ENCODE measurements at regions not wholly inside any gene's neighbourhood (a gene's known extent, or its start where the extent isn't known, plus 50 kb on each side); places are given as distances from the start of the nearest gene placed in this dataset.

DNA sequence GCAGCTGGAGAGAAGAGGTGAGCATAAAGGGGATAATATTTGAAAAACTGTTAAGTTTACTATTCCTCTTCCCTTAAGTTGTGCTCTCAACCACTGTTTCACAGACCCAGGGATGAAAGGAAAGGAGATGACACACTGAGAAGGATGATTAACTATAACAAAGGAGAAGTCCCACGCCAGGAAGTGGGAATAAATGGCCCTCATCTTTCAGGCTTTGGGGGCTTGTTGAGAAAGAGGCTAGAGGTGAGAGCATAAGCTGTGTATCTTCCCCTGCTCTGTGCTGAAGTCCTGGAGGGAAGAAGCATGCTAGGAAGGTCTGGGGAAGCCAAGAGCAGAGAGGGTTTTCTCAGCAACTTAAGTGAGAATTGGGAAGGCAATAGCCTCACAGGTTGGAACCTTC lies 399.1 kb upstream of the ATP5MC3 start:
- H3K27ac ChIP-seq (ENCODE audit: low read depth, low read length, poor library complexity, severe bottlenecking), result no peak overlapping the region
- no peaks in the 10 kb centered on the region for H3K36me3 ChIP-seq (ENCODE audit: insufficient read depth, low read length)
- no peaks in the 10 kb centered on the region for H3K4me1 ChIP-seq (ENCODE audit: insufficient read depth, low read length, severe bottlenecking)
- no peaks in the 10 kb centered on the region for H3K79me2 ChIP-seq (ENCODE audit: insufficient read depth, low read length)
- H3K9me2 ChIP-seq (ENCODE audit: low read depth, low read length), result no peaks in the 10 kb centered on the region
- TF ChIP-seq EZH2 (IDR thresholded peaks at IDR 0.05; ENCODE audit: borderline replicate concordance, low read length) (no peak), CTCF (IDR thresholded peaks at IDR 0.05; ENCODE audit: low read length) (no peak)
- no peak overlapping the region for H3K4me2 ChIP-seq (ENCODE audit: low read length)
- H3K9me3 ChIP-seq (ENCODE audit: low read length), result no peaks in the 10 kb centered on the region
- no peaks in the 10 kb centered on the region for H3K27me3 ChIP-seq (ENCODE audit: insufficient read depth, low read length)
- no peaks in the 10 kb centered on the region for H3F3A ChIP-seq (ENCODE audit: insufficient read depth, low read length)
- no peaks in the 10 kb centered on the region for H4K20me1 ChIP-seq (ENCODE audit: insufficient read depth, low read length)
- no peak overlapping the region for H3K9ac ChIP-seq (ENCODE audit: low read length)
- no peak overlapping the region for H2AFZ ChIP-seq (ENCODE audit: low read length)
- H3K4me3 ChIP-seq (ENCODE audit: low read depth, low read length, poor library complexity, severe bottlenecking), result no peak overlapping the region

DNA sequence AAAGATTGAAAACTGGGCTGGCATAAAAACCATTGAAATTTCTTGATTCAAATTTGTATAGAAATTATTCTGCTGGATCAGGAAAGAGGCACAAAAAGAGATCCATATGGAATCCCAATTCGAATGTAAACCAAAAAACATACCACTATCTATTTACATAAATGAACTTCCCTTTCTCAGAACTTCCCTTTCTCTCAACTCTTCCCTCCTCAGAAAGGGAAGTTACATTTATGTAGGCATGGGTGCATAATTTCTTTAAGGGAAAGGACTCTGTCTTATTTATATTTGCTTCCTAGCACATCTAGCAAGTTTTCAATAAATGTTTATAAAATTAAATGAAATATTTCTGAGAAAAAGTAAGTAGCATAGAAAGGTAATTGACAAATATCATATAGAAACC lies 398.1 kb upstream of the ATP5MC3 start:
- Histone ChIP-seq H3K4me2 (ENCODE audit: low read length) (no peak overlapping the region), H3K27ac (ENCODE audit: low read depth, low read length, poor library complexity, severe bottlenecking) (no peak overlapping the region), H3F3A (ENCODE audit: insufficient read depth, low read length) (no peaks in the 10 kb centered on the region), H3K36me3 (ENCODE audit: insufficient read depth, low read length) (no peaks in the 10 kb centered on the region), H3K9me2 (ENCODE audit: low read depth, low read length) (no peaks in the 10 kb centered on the region), H2AFZ (ENCODE audit: low read length) (no peak overlapping the region), H3K79me2 (ENCODE audit: insufficient read depth, low read length) (no peaks in the 10 kb centered on the region), H3K9ac (ENCODE audit: low read length) (no peak overlapping the region), H3K27me3 (ENCODE audit: insufficient read depth, low read length) (no peaks in the 10 kb centered on the region), H3K9me3 (ENCODE audit: low read length) (no peaks in the 10 kb centered on the region), H4K20me1 (ENCODE audit: insufficient read depth, low read length) (no peaks in the 10 kb centered on the region), H3K4me3 (ENCODE audit: low read depth, low read length, poor library complexity, severe bottlenecking) (no peak overlapping the region), H3K4me1 (ENCODE audit: insufficient read depth, low read length, severe bottlenecking) (no peaks in the 10 kb centered on the region)
- TF ChIP-seq EZH2 (IDR thresholded peaks at IDR 0.05; ENCODE audit: borderline replicate concordance, low read length) (no peak), CTCF (IDR thresholded peaks at IDR 0.05; ENCODE audit: low read length) (no peak)

DNA sequence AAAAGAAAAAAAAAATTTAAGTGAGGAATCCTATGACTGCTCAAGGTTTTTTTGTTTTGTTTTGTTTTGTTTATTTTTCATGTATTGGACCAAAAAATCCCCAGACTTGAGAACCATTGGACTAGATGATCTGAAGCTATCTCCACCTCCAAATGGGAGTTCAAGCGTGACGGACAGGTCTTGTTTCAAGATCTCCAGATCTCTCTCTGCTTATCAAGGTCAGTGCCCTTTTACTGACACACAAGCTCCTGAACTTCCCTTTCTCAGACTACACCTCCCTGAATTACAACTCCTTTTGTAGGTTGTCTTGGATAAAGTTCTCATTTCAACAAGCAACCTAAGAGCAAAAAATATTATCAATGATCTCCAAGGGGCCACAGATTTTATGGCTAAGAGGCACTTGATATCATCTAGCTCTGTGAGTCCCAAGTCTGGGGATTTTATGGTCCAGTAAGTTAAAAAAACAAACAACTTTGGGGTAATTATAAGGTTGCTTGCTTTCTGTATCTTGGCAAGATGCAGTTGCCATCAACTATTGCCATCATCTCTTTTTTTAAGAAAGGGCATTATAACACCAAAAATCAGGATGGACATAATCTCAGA lies 396.0 kb upstream of the ATP5MC3 start:
- no peaks in the 10 kb centered on the region for H3K27me3 ChIP-seq (ENCODE audit: insufficient read depth, low read length)
- no peak for TF ChIP-seq CTCF (IDR thresholded peaks at IDR 0.05; ENCODE audit: low read length)
- no peak for TF ChIP-seq EZH2 (IDR thresholded peaks at IDR 0.05; ENCODE audit: borderline replicate concordance, low read length)
- no peak overlapping the region for H3K27ac ChIP-seq (ENCODE audit: low read depth, low read length, poor library complexity, severe bottlenecking)
- H3K79me2 ChIP-seq (ENCODE audit: insufficient read depth, low read length), result no peaks in the 10 kb centered on the region
- H3F3A ChIP-seq (ENCODE audit: insufficient read depth, low read length), result no peaks in the 10 kb centered on the region
- H3K4me1 ChIP-seq (ENCODE audit: insufficient read depth, low read length, severe bottlenecking), result no peaks in the 10 kb centered on the region
- H2AFZ ChIP-seq (ENCODE audit: low read length), result no peak overlapping the region
- no peak overlapping the region for H3K4me3 ChIP-seq (ENCODE audit: low read depth, low read length, poor library complexity, severe bottlenecking)
- H4K20me1 ChIP-seq (ENCODE audit: insufficient read depth, low read length), result no peaks in the 10 kb centered on the region
- no peaks in the 10 kb centered on the region for H3K9me3 ChIP-seq (ENCODE audit: low read length)
- no peaks in the 10 kb centered on the region for H3K9me2 ChIP-seq (ENCODE audit: low read depth, low read length)
- H3K4me2 ChIP-seq (ENCODE audit: low read length), result no peak overlapping the region
- no peak overlapping the region for H3K9ac ChIP-seq (ENCODE audit: low read length)
- no peaks in the 10 kb centered on the region for H3K36me3 ChIP-seq (ENCODE audit: insufficient read depth, low read length)
